Activated CD4-positive, alpha-beta T cell treated with anti-CD3 and anti-CD28 coated beads, Interleukin-2, amount 50 U/mL, for 1 hour (primary cell): ENCODE measurements at regions not wholly inside any gene's neighbourhood (a gene's known extent, or its start where the extent isn't known, plus 50 kb on each side); places are given as distances from the start of the nearest gene placed in this dataset.
"Not testable (repeated sequence)": the region's sequence is repeated elsewhere in the genome, so short reads cannot be mapped to it uniquely, and the experiment has no call there.

ENCODE experiments used
- DNase-seq: peaks from one replicate; pipeline ENCODE4 v3.0.0-alpha.2; 2020

- not testable (repeated sequence) for DNase-seq
These were observed 321.6 kb downstream of the RPLP1 start for GRCh38 chr15:69774258-69774657.

- not testable (repeated sequence) for DNase-seq
These were observed 322.1 kb downstream of the RPLP1 start for GRCh38 chr15:69774711-69775110.

- no peak for DNase-seq
These were observed 320.4 kb downstream of the TLE3 start for GRCh38 chr15:69777356-69777755.

GRCh38 chr15:69780374-69780773, 317.3 kb downstream of the TLE3 start:
- no peak for DNase-seq

- no peak for DNase-seq
These were observed 316.7 kb downstream of the TLE3 start for GRCh38 chr15:69780981-69781380.

- no peak for DNase-seq
These were observed 316.1 kb downstream of the TLE3 start for GRCh38 chr15:69781411-69782125.

GRCh38 chr15:69782139-69782658, 315.5 kb downstream of the TLE3 start:
- DNase-seq = no peak

- peak; percentile 32 for DNase-seq
These were observed 314.9 kb downstream of the TLE3 start for GRCh38 chr15:69782809-69783208.

GRCh38 chr15:69783211-69783610, 314.5 kb downstream of the TLE3 start:
- no peak for DNase-seq

GRCh38 chr15:69784798-69785566, 312.7 kb downstream of the TLE3 start:
- DNase-seq = no peak

GRCh38 chr15:69786136-69786701, 311.5 kb downstream of the TLE3 start:
- no peak for DNase-seq

- no peak for DNase-seq
These were observed 309.9 kb downstream of the TLE3 start for GRCh38 chr15:69787791-69788190.

GRCh38 chr15:69789648-69790393, 307.9 kb downstream of the TLE3 start:
- no peak for DNase-seq

- DNase-seq = no peak
These were observed 307.1 kb downstream of the TLE3 start for GRCh38 chr15:69790632-69791031.

- no peak for DNase-seq
These were observed 304.9 kb downstream of the TLE3 start for GRCh38 chr15:69792823-69793222.

GRCh38 chr15:69793431-69793780, 304.3 kb downstream of the TLE3 start:
- no peak for DNase-seq

- no peak for DNase-seq
These were observed 303.8 kb downstream of the TLE3 start for GRCh38 chr15:69793781-69794451.

GRCh38 chr15:69794645-69795469, 302.9 kb downstream of the TLE3 start:
- no peak for DNase-seq

- no peak for DNase-seq
These were observed 302.1 kb downstream of the TLE3 start for GRCh38 chr15:69795601-69796000.

- DNase-seq = no peak
These were observed 300.6 kb downstream of the TLE3 start for GRCh38 chr15:69797051-69797595.

- DNase-seq = no peak
These were observed 300.1 kb downstream of the TLE3 start for GRCh38 chr15:69797615-69798014.
